Fibroblast of pulmonary artery (primary cell): ENCODE measurements at regions not wholly inside any gene's neighbourhood (a gene's known extent, or its start where the extent isn't known, plus 50 kb on each side); places are given as distances from the start of the nearest gene placed in this dataset.
"Not testable (repeated sequence)": the region's sequence is repeated elsewhere in the genome, so short reads cannot be mapped to it uniquely, and the experiment has no call there.

Source experiments
- DNase-seq: peaks from one replicate; pipeline ENCODE4 v3.0.0-alpha.2; 2010; ENCODE audit warnings: low read depth
- H3K4me3 ChIP-seq: replicated peaks from 2 replicates; pipeline ENCODE4 v1.5.1; 2011; ENCODE audit warnings: low read depth, mild to moderate bottlenecking, control low read depth, low read length, moderate library complexity
- TF ChIP-seq, protein P1 (sequence below): IDR thresholded peaks from 2 replicates; pipeline ENCODE4 v1.5.1; 2011; ENCODE audit warnings: mild to moderate bottlenecking, control low read depth, low read length, inconsistent platforms; ENCODE audit errors: missing control alignments

DNA sequence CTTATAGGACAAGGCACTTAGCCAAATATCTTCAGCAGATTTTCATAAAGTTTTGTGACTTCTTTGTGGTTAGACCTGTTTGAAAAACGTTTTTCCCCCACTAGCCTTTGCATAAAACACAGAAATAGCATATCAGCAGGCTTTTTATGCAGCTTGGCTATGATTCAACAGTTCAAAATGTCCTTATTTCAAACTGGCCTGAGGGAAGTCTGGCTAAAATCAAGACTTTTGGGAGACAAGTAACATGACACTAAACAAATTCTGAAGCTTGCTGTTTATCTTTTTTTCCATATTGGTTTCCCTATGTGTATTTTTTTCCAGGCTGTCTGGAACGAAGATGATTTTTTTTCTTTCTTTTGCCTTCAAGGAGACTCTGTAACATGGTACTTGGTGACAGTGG lies 95.1 kb upstream of the L3MBTL4 start:
- no peak for DNase-seq
- H3K4me3 ChIP-seq, result no peak overlapping the region
- TF ChIP-seq, protein P1, sequence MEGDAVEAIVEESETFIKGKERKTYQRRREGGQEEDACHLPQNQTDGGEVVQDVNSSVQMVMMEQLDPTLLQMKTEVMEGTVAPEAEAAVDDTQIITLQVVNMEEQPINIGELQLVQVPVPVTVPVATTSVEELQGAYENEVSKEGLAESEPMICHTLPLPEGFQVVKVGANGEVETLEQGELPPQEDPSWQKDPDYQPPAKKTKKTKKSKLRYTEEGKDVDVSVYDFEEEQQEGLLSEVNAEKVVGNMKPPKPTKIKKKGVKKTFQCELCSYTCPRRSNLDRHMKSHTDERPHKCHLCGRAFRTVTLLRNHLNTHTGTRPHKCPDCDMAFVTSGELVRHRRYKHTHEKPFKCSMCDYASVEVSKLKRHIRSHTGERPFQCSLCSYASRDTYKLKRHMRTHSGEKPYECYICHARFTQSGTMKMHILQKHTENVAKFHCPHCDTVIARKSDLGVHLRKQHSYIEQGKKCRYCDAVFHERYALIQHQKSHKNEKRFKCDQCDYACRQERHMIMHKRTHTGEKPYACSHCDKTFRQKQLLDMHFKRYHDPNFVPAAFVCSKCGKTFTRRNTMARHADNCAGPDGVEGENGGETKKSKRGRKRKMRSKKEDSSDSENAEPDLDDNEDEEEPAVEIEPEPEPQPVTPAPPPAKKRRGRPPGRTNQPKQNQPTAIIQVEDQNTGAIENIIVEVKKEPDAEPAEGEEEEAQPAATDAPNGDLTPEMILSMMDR, result no peak

DNA sequence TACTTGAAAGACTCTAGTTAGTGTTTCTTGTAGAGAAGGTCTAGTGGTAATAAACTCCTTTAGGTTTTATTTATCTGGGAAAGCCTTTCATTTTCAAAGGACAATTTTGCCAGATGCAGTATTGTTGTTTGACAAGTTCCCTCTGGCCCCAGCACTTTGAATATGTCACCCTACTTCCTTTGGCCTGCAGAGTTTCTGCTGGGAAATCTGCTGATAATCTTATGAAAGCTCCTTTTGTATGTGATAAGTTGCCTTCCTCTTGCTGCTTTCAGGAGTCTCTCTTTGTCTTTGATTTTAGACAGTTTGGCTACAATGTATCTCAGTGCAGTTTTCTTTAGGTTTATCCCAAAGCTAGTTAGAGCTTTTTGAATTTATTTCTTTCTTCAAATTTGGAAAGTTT lies 106.2 kb upstream of the L3MBTL4 start:
- H3K4me3 ChIP-seq, result no peak overlapping the region
- DNase-seq, result no peak
- TF ChIP-seq, protein P1, result no peak

DNA sequence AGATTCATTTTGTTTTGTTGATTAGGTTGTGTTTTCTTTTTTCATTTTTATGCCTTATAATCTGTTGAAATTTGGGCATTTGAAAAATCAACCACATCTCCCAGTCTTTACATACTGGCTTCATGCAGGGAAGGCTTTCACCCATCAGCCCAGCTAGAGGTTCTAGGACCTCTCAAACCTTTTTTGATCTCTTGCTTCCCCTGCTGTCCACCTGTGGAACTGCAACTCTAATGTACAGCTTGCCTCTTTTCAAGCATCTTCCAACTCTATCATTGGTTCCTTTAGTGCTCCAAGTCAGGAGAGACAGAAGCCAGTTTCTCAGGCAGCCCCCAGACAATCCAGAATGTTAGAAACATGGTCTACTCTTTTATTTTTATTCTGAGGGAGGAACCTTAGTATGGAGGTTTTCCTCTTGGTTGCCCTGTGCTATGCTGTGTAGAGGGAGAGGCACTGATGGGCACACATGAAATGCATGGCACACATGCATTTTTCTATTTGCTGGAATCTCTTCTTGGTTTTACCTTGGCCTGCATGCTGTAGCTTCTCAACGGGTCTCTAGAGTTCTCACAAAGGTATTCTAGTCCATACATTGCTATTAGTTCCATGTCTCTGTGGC lies 107.2 kb upstream of the L3MBTL4 start:
- no peak overlapping the region for H3K4me3 ChIP-seq
- peak; percentile 66 for DNase-seq
- TF ChIP-seq, protein P1, result peak; percentile 88

DNA sequence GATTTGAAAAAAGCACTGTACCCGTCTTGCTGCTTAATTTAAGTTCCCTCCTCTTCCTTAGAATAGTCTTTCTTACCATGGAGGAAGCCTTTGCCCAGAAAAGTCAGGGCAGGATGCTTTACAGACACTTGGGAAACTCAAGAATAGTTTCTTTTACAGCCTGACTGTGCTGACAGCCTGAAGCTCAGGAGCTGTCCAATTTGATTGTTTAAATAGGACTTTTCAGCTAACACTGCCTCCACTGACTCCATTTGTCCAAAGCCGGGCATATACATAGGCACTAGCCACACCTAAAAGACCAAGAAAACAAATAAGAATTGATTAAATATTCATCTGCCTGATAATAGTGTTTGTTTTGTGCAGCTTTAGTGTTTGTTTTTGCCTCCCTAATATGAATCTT lies 110.9 kb upstream of the L3MBTL4 start:
- no peak overlapping the region for H3K4me3 ChIP-seq
- TF ChIP-seq, protein P1, result no peak
- DNase-seq, result no peak

DNA sequence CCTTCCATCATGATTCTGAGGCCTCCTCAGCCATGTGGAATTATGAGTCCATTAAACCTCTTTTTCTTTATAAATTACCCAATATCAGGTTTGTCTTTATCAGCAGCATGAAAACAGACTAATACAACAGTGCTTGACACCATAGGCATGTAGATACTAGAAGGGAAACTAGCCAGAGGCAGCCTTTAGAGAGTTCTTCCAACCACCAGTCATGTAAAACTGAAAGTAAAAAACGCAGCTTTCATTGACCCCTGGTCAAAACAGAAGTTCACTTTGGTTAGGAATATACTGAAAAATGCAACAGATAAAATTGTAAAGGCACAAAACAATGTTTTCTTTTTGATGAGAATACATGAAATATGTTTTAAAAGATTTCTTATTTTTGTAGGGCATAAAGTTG lies 122.8 kb upstream of the L3MBTL4 start:
- H3K4me3 ChIP-seq, result no peak overlapping the region
- TF ChIP-seq, protein P1, result no peak

DNA sequence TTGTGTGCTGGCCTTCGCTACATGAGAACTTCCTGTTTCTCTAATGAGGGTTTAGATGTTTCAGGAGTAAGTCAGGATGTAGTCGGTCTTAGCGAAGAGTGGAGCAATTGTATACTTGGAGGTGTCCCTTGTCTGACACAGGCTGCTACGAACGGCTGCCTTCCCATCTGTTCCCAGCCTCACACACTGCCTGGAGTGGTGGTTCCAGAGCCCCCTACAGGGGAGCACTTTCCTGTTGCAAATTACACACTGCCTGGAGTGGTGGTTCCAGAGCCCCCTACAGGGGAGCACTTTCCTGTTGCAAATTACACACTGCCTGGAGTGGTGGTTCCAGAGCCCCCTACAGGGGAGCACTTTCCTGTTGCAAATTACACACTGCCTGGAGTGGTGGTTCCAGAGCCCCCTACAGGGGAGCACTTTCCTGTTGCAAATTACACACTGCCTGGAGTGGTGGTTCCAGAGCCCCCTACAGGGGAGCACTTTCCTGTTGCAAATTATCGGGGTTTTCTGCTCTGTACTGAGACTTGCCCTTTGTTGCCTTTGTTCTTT lies 126.5 kb upstream of the L3MBTL4 start:
- not testable (repeated sequence) for DNase-seq, H3K4me3 ChIP-seq

More for the DNA sequence above, 122.8 kb upstream of the L3MBTL4 start:
- DNase-seq, result no peak

DNA sequence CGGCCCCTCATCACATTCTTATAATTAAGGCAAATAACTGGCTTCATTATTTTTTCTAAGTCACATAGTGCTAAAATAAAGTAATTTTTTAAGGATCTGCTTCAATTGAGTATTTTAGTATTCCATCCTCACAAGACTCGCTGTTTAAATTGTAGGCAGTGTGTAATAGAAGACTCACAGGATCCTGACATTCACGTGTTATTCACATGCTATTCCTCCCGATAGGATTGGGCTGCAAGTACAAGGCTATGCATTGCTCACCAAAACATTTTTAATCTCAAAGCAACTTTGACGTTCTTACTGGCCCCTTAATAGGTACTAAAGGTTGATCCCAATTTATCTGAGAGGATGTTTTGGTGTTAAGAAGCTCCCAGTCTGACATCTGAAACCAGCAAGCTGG lies 127.6 kb upstream of the L3MBTL4 start:
- no peak overlapping the region for H3K4me3 ChIP-seq
- TF ChIP-seq, protein P1, result no peak
- no peak for DNase-seq
